GM19239 (cell line): ENCODE measurements at regions not wholly inside any gene's neighbourhood (a gene's known extent, or its start where the extent isn't known, plus 50 kb on each side); places are given as distances from the start of the nearest gene placed in this dataset.
A peak's percentile ranks its signal among the peaks of the same experiment; 100 is the strongest.

Experiments
- DNase-seq: peaks from one replicate; pipeline ENCODE4 v3.0.0; 2011; ENCODE audit warnings: low spot score; ENCODE audit not compliant: insufficient read length
- FAIRE-seq: peaks from 2 replicates; lab custom pipeline; 2011; peaks lifted over from hg19 to GRCh38; lab: Jason Lieb, UNC

DNA sequence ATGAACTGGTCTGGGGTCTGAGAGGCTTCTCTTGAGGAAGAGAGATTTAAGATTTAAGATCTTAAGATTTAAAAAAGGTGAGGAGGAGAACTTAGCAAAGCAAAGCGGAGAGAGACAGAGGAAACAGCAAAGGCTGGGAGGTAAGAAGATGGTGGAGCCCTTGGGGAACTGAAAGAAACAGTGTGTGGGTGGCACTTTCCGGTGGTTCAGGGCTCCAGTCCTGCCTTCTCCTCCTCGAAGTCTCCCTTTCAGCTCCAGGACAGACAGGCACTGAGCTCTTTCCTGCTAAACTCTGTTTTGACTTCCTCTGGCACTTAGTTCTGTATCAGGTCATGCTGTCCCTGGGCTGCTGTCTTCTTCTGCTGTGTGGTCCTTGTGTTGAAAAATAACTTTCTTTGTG, 298.7 kb upstream of the SRRM4 start:
- FAIRE-seq: no peak
- no peak for DNase-seq

DNA sequence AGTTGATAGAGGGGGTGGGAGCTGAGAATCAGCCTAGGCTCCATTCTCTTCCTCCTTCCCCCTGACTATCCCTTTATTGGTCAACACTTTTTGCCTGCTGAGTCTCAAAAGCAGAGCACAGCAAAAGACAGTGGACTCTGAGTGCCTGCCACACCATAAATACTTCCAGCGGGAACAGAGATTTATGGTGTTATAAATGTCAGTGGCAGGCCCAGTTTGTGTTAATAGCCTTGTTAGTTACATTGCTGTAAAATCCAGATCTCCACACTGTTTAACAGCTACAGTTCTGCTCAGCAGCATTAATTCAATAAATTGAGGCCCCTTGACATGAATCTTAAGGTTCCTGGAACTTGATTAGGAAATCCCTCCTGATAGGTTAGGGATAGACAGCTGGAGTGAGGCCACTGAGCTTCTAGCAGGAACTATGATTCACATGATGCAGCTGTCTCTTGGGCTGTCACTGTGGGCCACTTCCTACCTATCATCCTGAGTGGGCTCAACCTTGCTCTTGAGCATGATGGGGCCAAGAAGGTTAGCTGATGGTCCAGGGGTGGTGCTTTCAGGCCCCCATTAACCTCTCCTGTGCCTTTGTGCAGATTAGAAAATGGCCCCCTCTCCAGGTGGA, 295.2 kb upstream of the SRRM4 start:
- DNase-seq (no peak), FAIRE-seq (no peak)

- DNase-seq: no peak
- FAIRE-seq: no peak
These were observed 291.5 kb upstream of the SRRM4 start for GRCh38 chr12:118689793-118690192.

- FAIRE-seq (no peak), DNase-seq (no peak)
These were observed 290.8 kb upstream of the SRRM4 start for GRCh38 chr12:118690506-118690905.

DNA sequence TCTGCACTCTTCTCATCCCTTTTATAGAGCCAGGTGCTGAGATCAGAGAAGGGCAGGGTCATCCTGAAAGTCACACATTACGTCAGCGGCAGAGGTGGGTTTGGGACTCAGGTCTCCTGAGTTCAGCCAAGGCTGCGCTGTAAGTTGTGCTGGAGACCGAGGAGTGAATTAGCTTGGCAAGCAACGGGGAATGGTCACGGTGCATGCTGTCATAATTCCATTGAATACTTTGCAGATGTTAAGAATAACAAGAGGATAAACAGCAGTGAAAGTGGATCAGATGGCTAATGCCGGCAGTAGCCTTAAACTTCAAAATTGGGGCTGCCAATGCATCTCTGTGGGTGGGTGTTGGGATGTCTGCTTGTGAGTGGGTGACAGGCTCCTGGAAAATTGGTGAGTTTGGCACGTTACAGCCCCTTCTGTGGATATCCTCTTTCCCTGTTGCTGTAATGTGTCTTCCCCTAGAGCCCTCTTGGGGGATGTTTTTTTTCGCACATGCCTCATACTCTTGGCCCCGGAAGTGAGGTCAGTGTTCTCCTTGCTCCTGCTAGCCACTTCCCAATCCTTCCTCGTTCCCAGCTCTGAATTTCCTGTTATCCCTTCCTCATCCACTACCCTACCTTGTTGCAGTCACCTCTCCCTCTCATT, 287.1 kb upstream of the SRRM4 start:
- no peak for DNase-seq
- FAIRE-seq: no peak

DNA sequence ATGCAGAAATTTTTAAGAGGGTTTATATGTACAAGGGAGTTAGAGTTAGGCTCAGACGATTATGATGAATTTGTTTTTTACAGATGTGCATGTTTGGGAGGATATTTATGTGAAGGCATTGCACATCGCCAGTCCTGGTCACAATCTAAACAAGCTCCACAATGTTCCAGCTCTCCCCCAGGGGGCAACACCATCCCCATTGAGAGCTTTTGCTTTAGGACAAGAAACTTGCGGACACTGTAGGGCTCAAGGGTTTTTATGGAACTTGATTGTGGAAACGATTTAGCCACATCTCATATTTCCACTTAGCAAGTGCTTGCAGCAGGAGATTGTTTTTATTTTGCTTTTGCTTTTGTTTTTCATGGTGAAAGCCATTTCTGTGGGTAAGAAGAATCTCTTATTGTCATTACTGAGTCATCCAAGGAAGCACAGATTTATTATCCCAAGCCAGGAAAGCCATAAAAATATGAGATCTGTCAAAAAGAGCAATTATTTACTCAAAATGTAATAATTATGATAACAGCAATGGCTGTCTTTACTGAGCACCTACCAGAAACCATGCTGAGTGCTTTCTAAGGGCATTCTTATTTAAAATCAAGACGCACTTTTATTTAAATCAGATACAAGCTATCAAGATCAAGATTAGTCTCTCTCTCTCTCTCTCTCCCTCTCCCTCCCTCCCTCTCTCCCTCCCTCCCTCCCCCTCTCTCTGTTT, 276.7 kb upstream of the SRRM4 start:
- FAIRE-seq: no peak

GRCh38 chr12:118706437-118706836, 274.9 kb upstream of the SRRM4 start:
- no peak for FAIRE-seq
- DNase-seq: no peak

More for the DNA sequence above, 276.7 kb upstream of the SRRM4 start:
- DNase-seq: no peak

GRCh38 chr12:118709946-118710345, 271.4 kb upstream of the SRRM4 start:
- no peak for DNase-seq
- no peak for FAIRE-seq

DNA sequence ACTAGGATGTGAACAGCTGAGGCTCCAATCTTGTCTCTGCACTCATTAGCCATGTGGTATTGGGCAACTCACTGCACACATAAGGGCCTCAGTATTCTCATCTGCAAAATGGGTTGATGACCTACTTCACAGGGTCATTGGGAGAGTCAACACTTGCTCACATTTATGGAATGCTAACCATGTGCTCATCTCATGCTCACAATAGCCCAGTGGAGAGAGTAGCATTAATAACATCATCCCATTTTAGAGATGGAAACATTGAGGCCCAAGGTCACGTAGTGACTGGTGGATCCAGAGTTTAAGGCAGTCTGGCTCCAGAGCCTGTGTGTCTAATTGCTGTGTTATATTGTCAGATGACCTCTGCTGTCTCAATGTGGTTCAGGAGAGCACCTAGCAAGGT, 270.2 kb upstream of the SRRM4 start:
- DNase-seq (no peak), FAIRE-seq (no peak)

DNA sequence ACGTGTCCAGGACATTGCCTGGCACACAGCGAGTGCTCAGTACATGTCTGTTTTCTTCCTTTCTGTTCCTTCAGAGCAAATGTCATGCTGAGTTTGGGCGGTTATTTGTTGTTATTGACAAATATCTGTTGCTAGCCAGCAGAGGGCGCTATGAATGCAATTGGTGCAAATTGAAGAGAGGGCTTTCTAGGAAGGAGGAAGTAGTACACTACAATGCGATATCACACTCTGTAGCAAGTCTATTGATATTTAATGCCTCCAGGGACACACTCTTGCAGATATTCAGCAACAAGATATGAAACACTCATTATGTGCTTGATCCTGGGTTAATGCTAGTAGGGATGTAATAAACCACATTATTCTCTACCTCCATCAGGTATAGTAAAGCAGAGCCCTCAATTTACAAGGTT, 267.3 kb upstream of the SRRM4 start:
- FAIRE-seq (peak; percentile 18), DNase-seq (peak; percentile 64)

- FAIRE-seq (no peak), DNase-seq (no peak)
These were observed 266.8 kb upstream of the SRRM4 start for GRCh38 chr12:118714500-118714899.

DNA sequence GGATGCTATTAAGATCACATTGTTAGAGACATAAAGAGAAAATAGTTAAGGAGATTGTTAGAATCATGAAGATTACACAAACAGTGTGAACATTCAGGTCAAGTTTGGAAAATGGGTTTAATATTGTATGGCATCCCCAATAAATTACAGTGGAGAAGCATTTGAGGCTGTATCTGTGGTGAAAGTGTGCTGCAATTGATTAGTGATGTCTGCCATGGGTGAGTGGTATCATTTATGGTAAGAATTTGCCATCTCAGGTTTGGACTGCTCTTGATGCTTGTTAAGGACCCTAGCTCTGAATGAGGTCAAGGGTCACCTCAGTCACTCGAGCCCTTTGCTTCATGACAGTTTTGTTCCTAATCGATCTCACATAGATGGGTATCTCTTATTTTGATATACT, 265.7 kb upstream of the SRRM4 start:
- FAIRE-seq (no peak), DNase-seq (no peak)

DNA sequence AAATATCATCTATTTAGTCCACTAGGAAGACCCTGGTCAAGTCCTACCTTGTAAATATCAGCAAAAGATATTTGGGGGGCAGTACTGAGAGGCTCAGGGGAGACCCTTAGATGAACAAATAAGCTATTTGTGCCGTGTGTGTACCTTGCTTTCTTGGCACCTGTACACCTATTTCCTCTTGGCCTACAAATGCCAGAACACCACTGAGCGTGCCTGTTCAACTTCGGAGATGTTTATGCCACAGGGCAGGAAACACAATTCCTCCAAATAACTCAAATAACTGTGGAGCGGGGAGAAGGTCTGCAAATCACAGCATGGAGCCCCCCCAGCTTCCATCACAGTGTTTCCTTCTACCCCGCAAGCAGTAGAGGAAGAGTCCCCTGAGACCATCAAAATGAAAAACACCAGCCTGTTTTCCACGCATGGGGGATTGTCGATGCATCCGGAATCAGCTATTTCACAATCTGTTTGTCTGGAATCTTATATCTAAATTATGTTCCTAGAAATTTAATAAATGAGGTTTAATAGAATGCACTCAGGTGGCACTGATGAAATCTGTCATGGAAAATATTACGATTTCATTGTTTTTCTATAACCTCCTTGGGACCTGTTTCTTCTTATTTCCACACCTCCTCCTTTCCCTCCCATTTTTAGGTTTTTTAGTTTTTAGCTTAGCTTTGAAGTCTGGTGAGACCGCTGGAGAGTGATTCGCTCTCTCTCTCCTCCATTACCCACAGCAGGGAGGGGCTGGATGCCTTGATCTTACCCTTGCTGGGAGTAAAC, 254.0 kb upstream of the SRRM4 start:
- FAIRE-seq (no peak), DNase-seq (no peak)

DNA sequence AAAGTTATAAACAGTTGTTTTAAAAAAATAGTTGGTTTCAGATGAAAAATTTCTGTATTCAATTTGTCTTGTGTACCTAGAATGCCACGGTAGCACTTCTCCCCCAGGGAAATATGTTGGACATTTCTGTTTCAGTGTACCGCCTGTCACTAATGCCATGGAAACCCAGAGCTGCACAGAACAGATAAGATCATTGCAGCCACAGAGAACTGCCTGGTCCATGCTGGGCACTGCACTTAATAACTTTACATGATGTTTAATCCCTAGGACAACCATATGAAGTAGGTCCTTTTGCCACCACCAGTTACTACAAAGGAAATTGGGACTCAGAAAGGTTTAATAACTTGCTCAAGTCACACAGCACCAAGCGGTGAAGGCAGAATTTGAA, 253.4 kb upstream of the SRRM4 start:
- DNase-seq: no peak
- no peak for FAIRE-seq

GRCh38 chr12:118734266-118734665, 247.1 kb upstream of the SRRM4 start:
- DNase-seq (no peak), FAIRE-seq (no peak)

- FAIRE-seq: no peak
- no peak for DNase-seq
These were observed 243.3 kb upstream of the SRRM4 start for GRCh38 chr12:118737985-118738540.

GRCh38 chr12:118741194-118741593, 240.1 kb upstream of the SRRM4 start:
- no peak for FAIRE-seq
- no peak for DNase-seq

DNA sequence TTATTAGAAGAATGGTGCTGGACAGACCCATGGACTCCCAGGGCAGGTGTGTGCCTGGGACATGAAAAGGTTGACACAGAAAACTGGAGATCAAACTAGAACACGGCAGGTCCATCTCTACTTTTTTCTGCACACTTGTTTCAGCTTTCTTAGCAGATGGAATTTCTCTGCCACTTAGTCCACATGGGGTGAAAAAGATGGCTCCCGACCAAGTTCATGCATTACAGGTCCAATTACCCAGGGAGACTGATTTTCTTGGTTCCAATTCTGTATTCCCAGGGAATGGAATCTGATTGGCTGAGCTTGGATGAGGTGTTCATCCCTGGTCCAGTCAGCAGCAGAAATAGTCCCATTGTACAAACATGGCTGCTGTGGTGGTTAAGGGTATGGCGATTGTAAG, 238.9 kb upstream of the SRRM4 start:
- FAIRE-seq (no peak), DNase-seq (no peak)

GRCh38 chr12:118743896-118744700, 237.2 kb upstream of the SRRM4 start:
- no peak for FAIRE-seq
- DNase-seq: no peak

DNA sequence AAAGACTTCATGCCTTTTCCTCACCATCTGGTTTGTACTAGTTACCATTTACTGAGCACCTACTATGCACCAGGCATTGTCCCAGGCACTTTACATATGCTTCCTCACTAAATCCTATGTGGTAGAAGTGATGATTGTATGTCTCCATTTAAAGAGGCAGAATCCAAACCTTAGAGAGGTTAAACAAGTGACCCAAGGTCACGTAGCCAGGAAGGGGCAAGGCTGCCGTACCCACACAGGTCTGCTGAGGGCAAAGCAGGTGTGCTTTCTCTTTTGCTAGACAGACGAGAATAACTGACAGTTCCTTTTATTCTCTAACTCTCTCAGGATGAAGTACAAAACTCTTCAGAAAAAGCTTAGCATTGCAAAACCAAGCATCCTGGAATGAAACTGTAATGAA, 235.2 kb upstream of the SRRM4 start:
- no peak for DNase-seq

More for the DNA sequence above, 235.2 kb upstream of the SRRM4 start:
- FAIRE-seq: no peak
